WTC11 (cell line): ENCODE measurements at regions not wholly inside any gene's neighbourhood (a gene's known extent, or its start where the extent isn't known, plus 50 kb on each side); places are given as distances from the start of the nearest gene placed in this dataset.

Source experiments
- ATAC-seq: fragments of 200-7000 bp; cut with Tn5 transposase; 2 replicates; pipeline ENCODE4 v1.10.0; 2021; ENCODE audit warnings: mild to moderate bottlenecking, moderate library complexity
- CTCF ChIA-PET: fragments of 300-600 bp; sonication (Branson Sonifier 250); formaldehyde crosslinking; loops from one replicate; lab custom pipeline; 2021; ENCODE audit warnings: antibody characterized with exemption; lab: Charles Lee
- POLR2A ChIA-PET: fragments of 350-600 bp; sonication (Branson Sonifier 250); formaldehyde crosslinking; loops from one replicate; lab custom pipeline; 2021; ENCODE audit warnings: antibody characterized with exemption; lab: Charles Lee
- DNase-seq: peaks from one replicate; pipeline ENCODE4 v3.0.0; 2021; ENCODE audit warnings: low spot score
- H3K27ac Mint-ChIP-seq: 2 replicates; pipeline ENCODE4 v1.8.0; 2021; ENCODE audit warnings: mixed read lengths
- H3K27me3 Mint-ChIP-seq: 2 replicates; pipeline ENCODE4 v1.8.0; 2021; ENCODE audit warnings: low read depth, mild to moderate bottlenecking, moderate library complexity, mixed read lengths
- H3K36me3 Mint-ChIP-seq: 2 replicates; pipeline ENCODE4 v1.8.0; 2021; ENCODE audit warnings: mixed read lengths
- H3K4me1 Mint-ChIP-seq: 2 replicates; pipeline ENCODE4 v1.8.0; 2022; ENCODE audit warnings: mixed read lengths
- H3K4me3 Mint-ChIP-seq: 2 replicates; pipeline ENCODE4 v1.8.0; 2021; ENCODE audit warnings: mild to moderate bottlenecking, moderate library complexity, mixed read lengths
- H3K9me3 Mint-ChIP-seq: 2 replicates; pipeline ENCODE4 v1.8.0; 2021; ENCODE audit warnings: mixed read lengths
- ATF1 ChIP-seq: sonication (generic); formaldehyde crosslinking; IDR thresholded peaks from 2 replicates; pipeline ENCODE4 v1.8.1; 2023; ENCODE audit warnings: mild to moderate bottlenecking, moderate library complexity, missing genetic modification reagents
- ATF2 ChIP-seq: sonication (generic); formaldehyde crosslinking; IDR thresholded peaks from 2 replicates; pipeline ENCODE4 v1.8.1; 2022; ENCODE audit warnings: low read depth, missing genetic modification reagents, borderline replicate concordance
- E2F5 ChIP-seq: sonication (generic); formaldehyde crosslinking; IDR thresholded peaks from 2 replicates; pipeline ENCODE4 v1.8.1; 2022; ENCODE audit warnings: mild to moderate bottlenecking, moderate library complexity, missing genetic modification reagents
- FOXP4 ChIP-seq: sonication (generic); formaldehyde crosslinking; IDR thresholded peaks from 2 replicates; pipeline ENCODE4 v1.8.0; 2022; ENCODE audit warnings: mild to moderate bottlenecking, missing genetic modification reagents
- GABPB1 ChIP-seq: sonication (generic); formaldehyde crosslinking; IDR thresholded peaks from 2 replicates; pipeline ENCODE4 v1.8.1; 2023; ENCODE audit warnings: mild to moderate bottlenecking, missing genetic modification reagents
- GTF2I ChIP-seq: fragments of 250-450 bp; sonication (Bioruptor Pico); conservative IDR thresholded peaks from 2 replicates; pipeline ENCODE4 v1.4.0; 2021; ENCODE audit warnings: mild to moderate bottlenecking
- JUN ChIP-seq: sonication (generic); formaldehyde crosslinking; IDR thresholded peaks from 2 replicates; pipeline ENCODE4 v1.8.0; 2023; ENCODE audit warnings: mild to moderate bottlenecking, missing genetic modification reagents
- KAT7 ChIP-seq: sonication (generic); formaldehyde crosslinking; IDR thresholded peaks from 2 replicates; pipeline ENCODE4 v1.8.1; 2023; ENCODE audit warnings: missing genetic modification reagents, mild to moderate bottlenecking, borderline replicate concordance
- MXD4 ChIP-seq: fragments of 250-450 bp; sonication (Bioruptor Pico); IDR thresholded peaks from 2 replicates; pipeline ENCODE4 v1.8.0; 2021; ENCODE audit warnings: mild to moderate bottlenecking, moderate library complexity, borderline replicate concordance
- NFATC4 ChIP-seq: fragments of 250-450 bp; sonication (Bioruptor Pico); IDR thresholded peaks from 2 replicates; pipeline ENCODE4 v1.9.0; 2021; ENCODE audit warnings: mild to moderate bottlenecking
- NR3C1 ChIP-seq: sonication (generic); formaldehyde crosslinking; conservative IDR thresholded peaks from 2 replicates; pipeline ENCODE4 v1.8.1; 2023; ENCODE audit warnings: low read depth, mild to moderate bottlenecking, missing genetic modification reagents
- SOX15 ChIP-seq: fragments of 250-450 bp; sonication (Bioruptor Pico); IDR thresholded peaks from 2 replicates; pipeline ENCODE4 v1.9.0; 2021; ENCODE audit warnings: mild to moderate bottlenecking
- TCF7 ChIP-seq: sonication (generic); formaldehyde crosslinking; IDR thresholded peaks from 2 replicates; pipeline ENCODE4 v1.8.0; 2022; ENCODE audit warnings: mild to moderate bottlenecking, low read depth, missing genetic modification reagents, moderate library complexity
- ZNF232 ChIP-seq: sonication (generic); formaldehyde crosslinking; IDR thresholded peaks from 2 replicates; pipeline ENCODE4 v1.8.0; 2022; ENCODE audit warnings: mild to moderate bottlenecking, missing genetic modification reagents
- ZNF423 ChIP-seq: fragments of 250-450 bp; sonication (Bioruptor Pico); IDR thresholded peaks from 2 replicates; pipeline ENCODE4 v2.1.2; 2022; ENCODE audit warnings: mild to moderate bottlenecking, moderate library complexity
- ZNF532 ChIP-seq: fragments of 250-450 bp; sonication (Bioruptor Pico); IDR thresholded peaks from 2 replicates; pipeline ENCODE4 v1.9.0; 2021; ENCODE audit warnings: mild to moderate bottlenecking, borderline replicate concordance
- TF ChIP-seq, protein P1 (sequence below): sonication (generic); formaldehyde crosslinking; conservative IDR thresholded peaks from 2 replicates; pipeline ENCODE4 v1.8.1; 2022; ENCODE audit warnings: mild to moderate bottlenecking, missing genetic modification reagents
- TF ChIP-seq, protein P2 (sequence below): sonication (generic); formaldehyde crosslinking; IDR thresholded peaks from 2 replicates; pipeline ENCODE4 v1.8.1; 2023; ENCODE audit warnings: mild to moderate bottlenecking, moderate library complexity, missing genetic modification reagents
- TF ChIP-seq, protein P3 (sequence below): fragments of 200-600 bp; IDR thresholded peaks from 2 replicates; pipeline ENCODE4 v1.8.0; 2022; ENCODE audit warnings: antibody characterized with exemption
- TF ChIP-seq, protein P4 (sequence below): sonication (generic); formaldehyde crosslinking; IDR thresholded peaks from 2 replicates; pipeline ENCODE4 v1.8.1; 2023; ENCODE audit warnings: mild to moderate bottlenecking, missing genetic modification reagents

DNA sequence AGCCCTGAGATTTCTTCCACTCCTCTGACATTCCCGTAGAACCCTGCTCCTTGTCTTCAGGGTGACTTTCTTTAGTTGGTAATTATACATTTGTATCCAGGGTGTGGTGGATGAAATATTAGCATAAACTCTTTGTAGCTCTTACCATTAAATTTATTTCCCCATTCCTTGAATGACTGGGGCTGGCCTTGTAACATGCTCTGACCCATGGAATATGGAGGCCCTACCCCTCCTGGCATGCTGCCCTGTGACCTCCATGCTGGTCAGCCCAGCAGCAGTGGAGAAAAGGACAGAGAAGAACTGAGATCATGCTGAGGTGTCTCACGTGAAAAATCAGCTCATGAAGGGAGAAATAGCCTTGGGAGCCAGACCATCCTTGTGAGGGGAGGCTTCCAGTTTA lies 96.1 kb upstream of the PROK2 start (continued):
- no peak for TF ChIP-seq ZNF532 (CRISPR knock-in tag)
- no peak for TF ChIP-seq ZNF423 (CRISPR knock-in tag)
- TF ChIP-seq, protein P1, sequence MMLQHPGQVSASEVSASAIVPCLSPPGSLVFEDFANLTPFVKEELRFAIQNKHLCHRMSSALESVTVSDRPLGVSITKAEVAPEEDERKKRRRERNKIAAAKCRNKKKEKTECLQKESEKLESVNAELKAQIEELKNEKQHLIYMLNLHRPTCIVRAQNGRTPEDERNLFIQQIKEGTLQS (CRISPR knock-in tag), result no peak
- TF ChIP-seq FOXP4, result no peak
- TF ChIP-seq SOX15 (CRISPR knock-in tag), result no peak
- no peak for TF ChIP-seq ZNF232 (CRISPR knock-in tag)
- TF ChIP-seq GABPB1 (CRISPR knock-in tag), result no peak
- TF ChIP-seq GTF2I (CRISPR knock-in tag), result no peak

DNA sequence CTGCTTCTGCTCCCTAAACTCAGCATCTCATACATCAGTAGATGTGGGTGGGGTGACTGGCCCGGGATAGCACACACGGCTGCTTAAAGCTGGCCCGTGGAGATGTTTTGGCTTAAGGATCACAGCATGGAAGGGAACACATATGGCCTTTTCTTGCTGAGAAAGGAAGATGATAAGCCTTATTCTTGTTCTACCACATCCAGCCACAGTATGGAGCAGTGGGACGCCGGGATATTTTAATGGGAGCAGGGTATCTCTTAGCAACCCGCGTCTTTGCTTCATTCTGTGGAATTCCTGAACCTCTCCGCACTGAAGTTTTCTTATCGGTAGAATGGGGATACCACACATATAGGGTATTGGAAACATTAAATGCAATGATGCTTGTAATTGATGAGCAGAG lies 94.1 kb upstream of the PROK2 start:
- Mint-ChIP-seq H3K4me1 (peaks cover 49% of the 10 kb centered on the region), H3K27ac (no peak overlapping the region), H3K9me3 (no peaks in the 10 kb centered on the region), H3K36me3 (no peaks in the 10 kb centered on the region), H3K27me3 (no peaks in the 10 kb centered on the region), H3K4me3 (no peak overlapping the region)
- POLR2A ChIA-PET, result no interaction called here
- TF ChIP-seq, protein P2, sequence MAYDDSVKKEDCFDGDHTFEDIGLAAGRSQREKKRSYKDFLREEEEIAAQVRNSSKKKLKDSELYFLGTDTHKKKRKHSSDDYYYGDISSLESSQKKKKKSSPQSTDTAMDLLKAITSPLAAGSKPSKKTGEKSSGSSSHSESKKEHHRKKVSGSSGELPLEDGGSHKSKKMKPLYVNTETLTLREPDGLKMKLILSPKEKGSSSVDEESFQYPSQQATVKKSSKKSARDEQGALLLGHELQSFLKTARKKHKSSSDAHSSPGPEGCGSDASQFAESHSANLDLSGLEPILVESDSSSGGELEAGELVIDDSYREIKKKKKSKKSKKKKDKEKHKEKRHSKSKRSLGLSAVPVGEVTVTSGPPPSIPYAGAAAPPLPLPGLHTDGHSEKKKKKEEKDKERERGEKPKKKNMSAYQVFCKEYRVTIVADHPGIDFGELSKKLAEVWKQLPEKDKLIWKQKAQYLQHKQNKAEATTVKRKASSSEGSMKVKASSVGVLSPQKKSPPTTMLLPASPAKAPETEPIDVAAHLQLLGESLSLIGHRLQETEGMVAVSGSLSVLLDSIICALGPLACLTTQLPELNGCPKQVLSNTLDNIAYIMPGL (CRISPR knock-in tag), result no peak
- TF ChIP-seq ATF2 (no peak), ATF1 (CRISPR knock-in tag) (no peak), NFATC4 (CRISPR knock-in tag) (no peak), MXD4 (CRISPR knock-in tag) (no peak), E2F5 (CRISPR knock-in tag) (no peak), NR3C1 (no peak), KAT7 (CRISPR knock-in tag) (no peak), JUN (CRISPR knock-in tag) (no peak), TCF7 (CRISPR knock-in tag) (no peak)
- TF ChIP-seq, protein P3, sequence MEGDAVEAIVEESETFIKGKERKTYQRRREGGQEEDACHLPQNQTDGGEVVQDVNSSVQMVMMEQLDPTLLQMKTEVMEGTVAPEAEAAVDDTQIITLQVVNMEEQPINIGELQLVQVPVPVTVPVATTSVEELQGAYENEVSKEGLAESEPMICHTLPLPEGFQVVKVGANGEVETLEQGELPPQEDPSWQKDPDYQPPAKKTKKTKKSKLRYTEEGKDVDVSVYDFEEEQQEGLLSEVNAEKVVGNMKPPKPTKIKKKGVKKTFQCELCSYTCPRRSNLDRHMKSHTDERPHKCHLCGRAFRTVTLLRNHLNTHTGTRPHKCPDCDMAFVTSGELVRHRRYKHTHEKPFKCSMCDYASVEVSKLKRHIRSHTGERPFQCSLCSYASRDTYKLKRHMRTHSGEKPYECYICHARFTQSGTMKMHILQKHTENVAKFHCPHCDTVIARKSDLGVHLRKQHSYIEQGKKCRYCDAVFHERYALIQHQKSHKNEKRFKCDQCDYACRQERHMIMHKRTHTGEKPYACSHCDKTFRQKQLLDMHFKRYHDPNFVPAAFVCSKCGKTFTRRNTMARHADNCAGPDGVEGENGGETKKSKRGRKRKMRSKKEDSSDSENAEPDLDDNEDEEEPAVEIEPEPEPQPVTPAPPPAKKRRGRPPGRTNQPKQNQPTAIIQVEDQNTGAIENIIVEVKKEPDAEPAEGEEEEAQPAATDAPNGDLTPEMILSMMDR, result no peak
- TF ChIP-seq, protein P4, sequence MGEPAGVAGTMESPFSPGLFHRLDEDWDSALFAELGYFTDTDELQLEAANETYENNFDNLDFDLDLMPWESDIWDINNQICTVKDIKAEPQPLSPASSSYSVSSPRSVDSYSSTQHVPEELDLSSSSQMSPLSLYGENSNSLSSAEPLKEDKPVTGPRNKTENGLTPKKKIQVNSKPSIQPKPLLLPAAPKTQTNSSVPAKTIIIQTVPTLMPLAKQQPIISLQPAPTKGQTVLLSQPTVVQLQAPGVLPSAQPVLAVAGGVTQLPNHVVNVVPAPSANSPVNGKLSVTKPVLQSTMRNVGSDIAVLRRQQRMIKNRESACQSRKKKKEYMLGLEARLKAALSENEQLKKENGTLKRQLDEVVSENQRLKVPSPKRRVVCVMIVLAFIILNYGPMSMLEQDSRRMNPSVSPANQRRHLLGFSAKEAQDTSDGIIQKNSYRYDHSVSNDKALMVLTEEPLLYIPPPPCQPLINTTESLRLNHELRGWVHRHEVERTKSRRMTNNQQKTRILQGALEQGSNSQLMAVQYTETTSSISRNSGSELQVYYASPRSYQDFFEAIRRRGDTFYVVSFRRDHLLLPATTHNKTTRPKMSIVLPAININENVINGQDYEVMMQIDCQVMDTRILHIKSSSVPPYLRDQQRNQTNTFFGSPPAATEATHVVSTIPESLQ (CRISPR knock-in tag), result no peak
- DNase-seq, result no peak
- peak; percentile 7 for ATAC-seq
- CTCF ChIA-PET, result interaction anchor here (0.7 to 1.8 kb wide), 7 partner anchors 10 to 777 kb away, joined by 3 to 6 read pairs (median 4); no protein-coding TSS in a partner anchor
